GM12891 (cell line): ENCODE measurements at regions not wholly inside any gene's neighbourhood (a gene's known extent, or its start where the extent isn't known, plus 50 kb on each side); places are given as distances from the start of the nearest gene placed in this dataset.
A peak's percentile ranks its signal among the peaks of the same experiment; 100 is the strongest.

Experiments
- DNase-seq: peaks from one replicate; pipeline ENCODE4 v3.0.0; 2011; ENCODE audit warnings: low spot score; ENCODE audit not compliant: insufficient read length
- FAIRE-seq: peaks from 2 replicates; lab custom pipeline; 2011; peaks lifted over from hg19 to GRCh38; lab: Jason Lieb, UNC
- PAX5 ChIP-seq: IDR thresholded peaks from 2 replicates; pipeline ENCODE4 v1.6.1; 2011; ENCODE audit warnings: low read length, moderate library complexity, mild to moderate bottlenecking; ENCODE audit not compliant: insufficient read depth, severe bottlenecking
- POLR2A ChIP-seq: IDR thresholded peaks from 2 replicates; pipeline ENCODE4 v1.6.1; 2011; ENCODE audit warnings: low read depth, low read length, control low read depth
- POLR2AphosphoS5 ChIP-seq: IDR thresholded peaks from 2 replicates; pipeline ENCODE4 v1.6.1; 2011; ENCODE audit warnings: low read depth, low read length, control low read depth
- POU2F2 ChIP-seq: IDR thresholded peaks from 2 replicates; pipeline ENCODE4 v1.6.1; 2011; ENCODE audit warnings: low read depth, mild to moderate bottlenecking, control low read depth, low read length, moderate library complexity
- SPI1 ChIP-seq: IDR thresholded peaks from 2 replicates; pipeline ENCODE4 v1.6.1; 2011; ENCODE audit warnings: low read depth, low read length, control low read depth
- TAF1 ChIP-seq: IDR thresholded peaks from 2 replicates; pipeline ENCODE4 v1.6.1; 2011; ENCODE audit warnings: low read depth, low read length, control low read depth

DNA sequence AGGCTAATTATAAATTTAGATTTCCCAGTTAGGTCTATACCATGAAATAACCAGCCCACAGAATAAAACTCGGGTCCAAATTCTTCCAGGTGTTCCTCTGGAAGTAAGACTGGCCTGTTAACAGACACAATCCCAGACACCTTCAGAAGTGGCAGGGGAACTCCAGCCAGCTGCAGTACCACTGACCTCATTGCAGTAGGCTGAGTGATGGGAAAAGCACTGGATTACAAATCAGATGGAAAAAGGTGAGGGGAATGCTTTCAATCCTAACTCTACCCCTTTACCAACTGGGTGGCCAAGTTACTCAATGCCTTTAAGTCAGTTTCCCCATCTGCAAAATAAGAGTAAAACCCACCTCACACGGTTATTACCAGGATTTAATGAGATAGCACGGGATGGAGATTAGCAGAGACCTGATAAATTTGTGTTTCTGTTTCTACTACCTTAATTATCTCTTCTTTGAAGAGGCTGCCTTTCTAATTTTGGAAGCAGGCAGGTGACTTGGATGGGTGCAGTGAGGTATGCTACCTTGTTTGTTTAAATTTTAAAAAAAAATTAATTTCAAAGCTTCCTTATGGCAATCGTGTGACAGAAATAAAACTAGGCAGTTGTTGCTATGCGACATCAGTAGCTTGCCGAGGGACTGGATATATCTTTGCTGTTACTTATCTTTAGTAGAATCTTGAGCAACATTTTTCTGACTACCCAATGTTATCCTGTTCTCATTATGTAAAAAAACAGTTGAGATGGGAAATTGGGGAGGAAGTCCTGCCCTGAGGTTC is 167.3 kb upstream of the GRIN2B start:
- DNase-seq (no peak), FAIRE-seq (peak; percentile 47)
- TF ChIP-seq POLR2A (no peak), TAF1 (no peak), PAX5 (no peak), POU2F2 (no peak)

DNA sequence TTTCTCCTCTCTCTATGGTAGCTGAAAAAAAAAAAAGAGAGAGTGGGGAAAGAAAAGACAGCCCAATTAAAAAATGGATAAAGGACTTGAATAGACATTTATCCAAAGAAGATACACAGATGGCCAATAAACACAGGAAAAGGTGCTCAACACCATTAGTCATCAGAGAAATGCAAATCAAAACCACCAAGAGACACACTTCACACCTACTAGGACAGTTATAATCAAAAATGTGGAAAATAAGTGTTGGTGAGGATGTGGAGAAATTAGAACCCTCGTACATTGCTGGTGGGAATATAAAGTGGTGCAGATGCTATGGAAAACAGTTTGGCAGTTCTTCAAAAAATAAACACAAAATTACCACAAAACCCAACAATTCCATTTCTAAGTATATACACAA is 172.4 kb upstream of the GRIN2B start:
- TF ChIP-seq POU2F2: 0 out of 2 replicates have a peak, but pooled peaks have one; percentile 22
- TF ChIP-seq SPI1: no peak
- FAIRE-seq (peak; percentile 78), DNase-seq (no peak)

- TF ChIP-seq POLR2AphosphoS5 (no peak), POU2F2 (no peak), POLR2A (no peak), TAF1 (no peak)
- DNase-seq: no peak
- FAIRE-seq: no peak
Observed at GRCh38 chr12:14156606-14157005, 175.2 kb upstream of the GRIN2B start.

DNA sequence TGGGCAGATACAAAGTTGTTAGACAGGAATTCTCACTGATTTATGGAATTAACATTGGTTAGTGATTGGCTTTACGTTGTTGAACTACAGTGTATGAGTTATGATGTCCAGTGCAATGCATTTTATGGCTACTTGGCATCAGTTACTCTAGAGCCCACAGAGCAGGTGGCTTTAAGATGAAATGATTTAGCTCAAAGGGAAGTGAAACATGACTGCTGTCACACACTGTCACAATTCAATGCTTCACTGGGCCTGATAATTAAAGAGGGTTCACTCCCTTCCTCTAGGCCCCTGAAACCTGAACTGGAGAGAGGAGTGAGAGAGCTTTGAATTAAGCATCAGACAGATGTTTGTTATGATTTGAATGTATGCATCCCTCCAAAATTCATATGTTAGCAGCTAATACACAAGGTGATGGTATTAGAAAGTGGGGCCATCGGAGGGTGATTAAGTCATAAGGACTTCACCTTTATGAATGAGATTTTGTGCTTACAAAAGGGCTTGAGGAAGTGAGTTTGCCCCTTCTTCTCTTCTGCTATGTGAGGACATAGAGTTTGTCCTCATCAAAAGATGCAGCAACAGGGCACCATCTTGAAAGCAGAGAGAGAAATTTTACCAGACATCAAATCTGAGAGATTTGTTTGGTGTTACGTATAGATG is 175.8 kb upstream of the GRIN2B start:
- TF ChIP-seq PAX5: peak; percentile 61
- no peak for TF ChIP-seq POLR2A
- peak; percentile 99 for TF ChIP-seq SPI1
- peak; percentile 85 for TF ChIP-seq POU2F2
- no peak for TF ChIP-seq POLR2AphosphoS5
- TF ChIP-seq TAF1: no peak
- peak; percentile 99 for FAIRE-seq
- peak; percentile 49 for DNase-seq

- TF ChIP-seq SPI1 (no peak), POLR2A (no peak), TAF1 (no peak), POU2F2 (no peak), PAX5 (no peak), POLR2AphosphoS5 (no peak)
- no peak for FAIRE-seq
- DNase-seq: no peak
Observed at GRCh38 chr12:14164266-14164665, 182.9 kb upstream of the GRIN2B start.

GRCh38 chr12:14167005-14167628 is 185.7 kb upstream of the GRIN2B start:
- peak; percentile 34 for DNase-seq
- peak; percentile 33 for FAIRE-seq
- TF ChIP-seq TAF1 (no peak), POLR2AphosphoS5 (no peak), SPI1 (no peak), POU2F2 (no peak), POLR2A (no peak), PAX5 (no peak)

DNA sequence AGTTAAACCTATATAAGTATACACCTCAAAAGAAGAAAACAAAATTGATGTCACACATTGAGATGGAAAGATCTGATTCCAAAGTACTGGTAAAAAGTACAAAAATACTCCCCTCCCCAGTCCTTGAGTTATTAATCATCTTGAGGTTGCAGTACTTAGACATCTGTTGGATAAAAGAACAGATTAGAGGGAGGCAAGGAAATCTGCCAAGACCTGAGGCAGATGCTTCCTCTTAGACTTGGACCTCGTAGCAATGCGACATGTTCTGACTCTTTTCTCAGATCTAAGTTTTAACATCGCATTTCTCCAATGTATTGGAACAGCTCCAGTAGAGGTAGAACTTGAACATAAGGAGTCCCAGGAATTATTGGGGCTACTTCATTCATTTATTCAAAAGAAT is 187.9 kb upstream of the GRIN2B start:
- DNase-seq (no peak), FAIRE-seq (no peak)
- TF ChIP-seq SPI1: no peak
- no peak for TF ChIP-seq POU2F2
- TF ChIP-seq PAX5: no peak
- no peak for TF ChIP-seq TAF1
- TF ChIP-seq POLR2AphosphoS5: no peak
- TF ChIP-seq POLR2A: no peak

DNA sequence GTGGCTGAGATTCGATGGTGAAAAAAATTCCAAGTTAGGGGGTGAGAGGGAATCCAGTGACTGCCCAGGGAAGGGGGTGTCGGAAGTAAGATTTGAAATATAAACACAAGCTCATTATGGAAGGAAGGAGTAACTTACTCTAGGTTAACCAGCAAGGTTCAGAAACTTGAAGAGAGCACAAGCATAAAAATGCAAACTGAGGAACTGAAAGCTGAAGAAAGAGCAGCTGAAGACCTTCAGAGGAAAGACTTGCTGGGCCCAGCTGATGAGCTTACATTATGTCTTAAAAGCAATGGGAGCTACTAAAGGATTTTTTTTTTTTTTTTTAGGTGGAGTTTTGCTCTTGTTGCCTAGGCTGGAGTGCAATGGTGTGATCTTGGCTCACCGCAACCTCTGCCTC is 189.7 kb upstream of the GRIN2B start:
- DNase-seq (no peak), FAIRE-seq (peak; percentile 72)
- TF ChIP-seq PAX5 (no peak), SPI1 (peak; percentile 95)

GRCh38 chr12:14175206-14175605 is 190.3 kb upstream of the ATF7IP start:
- DNase-seq (no peak), FAIRE-seq (no peak)
- TF ChIP-seq PAX5: no peak
- TF ChIP-seq POLR2AphosphoS5: no peak
- no peak for TF ChIP-seq POU2F2
- TF ChIP-seq TAF1: no peak
- TF ChIP-seq SPI1: no peak
- no peak for TF ChIP-seq POLR2A
